DOHH2 (cell line): ENCODE measurements at regions not wholly inside any gene's neighbourhood (a gene's known extent, or its start where the extent isn't known, plus 50 kb on each side); places are given as distances from the start of the nearest gene placed in this dataset.

Experiments
- CTCF ChIP-seq: fragments of 200-600 bp; sonication (generic); IDR thresholded peaks from one replicate; pipeline ENCODE4 v1.5.1; 2014; ENCODE audit warnings: antibody characterized with exemption, mild to moderate bottlenecking, low read depth, low read length; ENCODE audit not compliant: poor library complexity, severe bottlenecking
- EZH2phosphoT487 ChIP-seq: fragments of 200-600 bp; sonication (generic); IDR thresholded peaks from 2 replicates; pipeline ENCODE4 v1.6.1; 2017; ENCODE audit warnings: borderline replicate concordance, mild to moderate bottlenecking, antibody characterized with exemption, low read length, moderate library complexity, mixed read lengths

DNA sequence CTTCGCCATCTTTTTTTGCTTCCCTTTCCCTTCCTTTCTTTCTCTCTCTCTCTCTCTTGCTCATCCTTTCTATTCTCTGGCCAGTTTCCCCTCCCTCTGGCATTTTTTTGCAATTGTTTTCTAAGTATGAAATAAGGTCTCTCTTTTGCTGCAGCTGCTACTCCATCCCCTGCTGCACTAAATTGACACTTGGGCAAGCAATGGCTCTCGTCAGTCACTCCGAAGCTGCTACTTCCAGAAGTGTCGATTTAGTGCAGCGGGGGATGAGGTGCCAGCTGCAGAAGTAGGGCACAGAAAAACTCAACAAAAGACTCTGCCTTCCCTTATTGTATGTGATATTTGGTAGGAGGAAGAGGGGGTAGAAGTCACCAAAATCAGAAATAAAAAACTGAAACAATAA is 642.3 kb downstream of the RWDD3 start:
- TF ChIP-seq CTCF (no peak), EZH2phosphoT487 (no peak)
